ENCODE measurements at regions not wholly inside any gene's neighbourhood (a gene's known extent, or its start where the extent isn't known, plus 50 kb on each side); places are given as distances from the start of the nearest gene placed in this dataset.

DNA sequence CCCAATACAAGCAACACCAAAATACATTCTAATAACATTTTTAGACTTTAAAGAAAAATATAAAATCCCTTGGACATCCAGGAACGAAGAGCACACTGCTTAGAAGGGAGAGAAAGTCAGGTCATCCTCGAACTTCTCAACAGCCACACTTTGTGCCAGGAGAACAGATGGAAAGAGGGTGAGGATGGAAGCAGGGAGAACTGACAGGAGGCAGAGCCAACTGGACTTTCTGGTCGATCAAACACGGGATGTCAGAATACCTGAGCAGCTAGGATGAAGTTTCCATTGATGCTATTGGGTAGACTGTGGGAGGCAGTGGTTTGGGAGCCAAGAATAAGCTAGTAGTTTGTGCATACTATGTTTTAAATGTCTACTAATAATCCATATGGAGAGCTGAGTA is 111.4 kb downstream of the TOMM20 start:
- TF ChIP-seq POLR2AphosphoS5 (IDR thresholded peaks at IDR 0.05; ENCODE audit: low read depth, low read length) (no peak), POLR2A (IDR thresholded peaks at IDR 0.05; ENCODE audit: low read depth, low read length) (no peak)
